ENCODE measurements at regions not wholly inside any gene's neighbourhood (a gene's known extent, or its start where the extent isn't known, plus 50 kb on each side); places are given as distances from the start of the nearest gene placed in this dataset.
A peak's percentile ranks its signal among the peaks of the same experiment; 100 is the strongest.

DNA sequence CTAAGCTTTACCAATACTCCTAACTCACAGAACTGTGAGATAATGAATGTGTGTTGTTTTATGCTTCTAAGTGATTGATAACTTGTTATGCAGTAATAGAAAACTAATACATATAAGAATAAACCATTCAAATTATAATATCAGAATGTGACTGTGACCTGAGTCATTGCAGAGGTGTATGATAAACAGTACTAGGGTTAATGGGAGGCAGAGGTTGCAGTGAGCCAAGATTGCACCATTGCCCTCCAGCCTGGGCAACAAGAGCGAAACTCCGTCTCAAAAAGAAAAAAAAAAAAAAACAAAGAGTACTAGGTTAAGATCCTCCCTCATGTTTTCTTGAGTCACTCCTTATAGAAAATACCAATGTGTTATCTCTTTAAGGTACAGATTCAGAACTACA, 950.3 kb downstream of the SORCS1 start:
- DNase-seq (ENCODE audit: low read depth), result no peak
- no peak overlapping the region for H3K4me3 ChIP-seq (ENCODE audit: low read depth, low read length)
- TF ChIP-seq, protein P1, sequence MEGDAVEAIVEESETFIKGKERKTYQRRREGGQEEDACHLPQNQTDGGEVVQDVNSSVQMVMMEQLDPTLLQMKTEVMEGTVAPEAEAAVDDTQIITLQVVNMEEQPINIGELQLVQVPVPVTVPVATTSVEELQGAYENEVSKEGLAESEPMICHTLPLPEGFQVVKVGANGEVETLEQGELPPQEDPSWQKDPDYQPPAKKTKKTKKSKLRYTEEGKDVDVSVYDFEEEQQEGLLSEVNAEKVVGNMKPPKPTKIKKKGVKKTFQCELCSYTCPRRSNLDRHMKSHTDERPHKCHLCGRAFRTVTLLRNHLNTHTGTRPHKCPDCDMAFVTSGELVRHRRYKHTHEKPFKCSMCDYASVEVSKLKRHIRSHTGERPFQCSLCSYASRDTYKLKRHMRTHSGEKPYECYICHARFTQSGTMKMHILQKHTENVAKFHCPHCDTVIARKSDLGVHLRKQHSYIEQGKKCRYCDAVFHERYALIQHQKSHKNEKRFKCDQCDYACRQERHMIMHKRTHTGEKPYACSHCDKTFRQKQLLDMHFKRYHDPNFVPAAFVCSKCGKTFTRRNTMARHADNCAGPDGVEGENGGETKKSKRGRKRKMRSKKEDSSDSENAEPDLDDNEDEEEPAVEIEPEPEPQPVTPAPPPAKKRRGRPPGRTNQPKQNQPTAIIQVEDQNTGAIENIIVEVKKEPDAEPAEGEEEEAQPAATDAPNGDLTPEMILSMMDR (IDR thresholded peaks at IDR 0.05; ENCODE audit: control insufficient read depth, extremely low read depth, insufficient read depth), result no peak

DNA sequence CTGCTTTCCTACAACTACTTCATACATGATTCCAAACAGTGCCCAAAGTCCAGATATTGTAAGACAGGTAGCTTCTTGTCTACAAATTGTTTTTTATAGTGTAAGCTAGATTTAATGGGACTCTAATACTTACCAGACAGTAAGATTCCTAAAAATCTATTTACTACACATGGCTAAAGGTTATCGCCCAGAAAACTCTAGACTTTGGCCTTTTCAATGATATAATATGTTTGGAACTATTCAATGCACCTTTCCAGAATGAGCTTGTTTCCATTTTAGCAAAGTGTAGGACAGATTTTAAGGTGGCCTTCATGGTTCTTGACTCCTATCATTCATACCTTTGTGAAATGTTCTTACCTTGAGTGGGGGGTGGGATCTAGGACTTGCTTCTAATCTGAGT, 951.0 kb downstream of the SORCS1 start:
- TF ChIP-seq, protein P1 (IDR thresholded peaks at IDR 0.05; ENCODE audit: control insufficient read depth, extremely low read depth, insufficient read depth), result no peak
- no peak overlapping the region for H3K4me3 ChIP-seq (ENCODE audit: low read depth, low read length)

DNA sequence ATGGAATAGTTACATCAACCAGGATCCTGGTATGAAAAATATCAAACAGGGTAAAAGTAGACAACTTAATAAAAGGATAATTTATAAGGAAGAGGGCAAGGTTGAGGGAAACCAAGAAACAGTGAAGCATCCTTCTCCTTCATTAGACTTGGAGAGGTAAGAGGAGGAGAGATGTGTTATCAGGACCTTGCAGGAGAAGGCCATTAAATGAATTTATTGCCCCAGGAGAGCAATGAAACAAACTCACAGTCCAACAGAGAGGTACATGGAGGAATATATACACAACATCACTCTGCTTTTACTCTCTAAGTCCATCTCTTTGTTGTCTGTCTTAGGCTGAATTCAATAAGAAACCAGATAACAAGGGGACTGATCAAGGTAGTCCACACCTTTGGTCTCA, 966.2 kb downstream of the SORCS1 start:
- no peak for DNase-seq (ENCODE audit: low read depth)
- H3K4me3 ChIP-seq (ENCODE audit: low read depth, low read length), result no peak overlapping the region
- TF ChIP-seq, protein P1 (IDR thresholded peaks at IDR 0.05; ENCODE audit: control insufficient read depth, extremely low read depth, insufficient read depth), result no peak

More for the DNA sequence above, 951.0 kb downstream of the SORCS1 start:
- no peak for DNase-seq (ENCODE audit: low read depth)

DNA sequence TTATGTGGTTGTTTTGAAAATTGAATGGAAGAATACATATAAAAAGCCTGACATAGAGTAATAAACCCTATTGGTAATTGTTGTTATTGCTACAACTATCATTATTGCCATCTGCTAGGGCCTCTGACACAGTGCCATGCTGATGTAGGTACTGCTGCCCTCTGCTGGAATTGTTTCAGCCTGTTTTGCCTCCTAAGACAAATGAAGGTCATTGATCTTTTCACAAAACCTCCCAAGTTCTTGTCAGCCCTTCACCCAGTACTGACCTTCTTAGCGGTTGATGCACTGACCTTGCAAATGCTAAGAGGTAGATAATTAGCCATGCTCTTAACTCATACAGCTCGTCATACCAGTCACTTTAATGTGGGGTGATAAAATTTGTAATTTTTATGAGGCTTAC, 975.2 kb downstream of the SORCS1 start:
- TF ChIP-seq, protein P1 (IDR thresholded peaks at IDR 0.05; ENCODE audit: control insufficient read depth, extremely low read depth, insufficient read depth), result peak; percentile 85
- peak; percentile 31 for DNase-seq (ENCODE audit: low read depth)
- H3K4me3 ChIP-seq (ENCODE audit: low read depth, low read length), result no peak overlapping the region

DNA sequence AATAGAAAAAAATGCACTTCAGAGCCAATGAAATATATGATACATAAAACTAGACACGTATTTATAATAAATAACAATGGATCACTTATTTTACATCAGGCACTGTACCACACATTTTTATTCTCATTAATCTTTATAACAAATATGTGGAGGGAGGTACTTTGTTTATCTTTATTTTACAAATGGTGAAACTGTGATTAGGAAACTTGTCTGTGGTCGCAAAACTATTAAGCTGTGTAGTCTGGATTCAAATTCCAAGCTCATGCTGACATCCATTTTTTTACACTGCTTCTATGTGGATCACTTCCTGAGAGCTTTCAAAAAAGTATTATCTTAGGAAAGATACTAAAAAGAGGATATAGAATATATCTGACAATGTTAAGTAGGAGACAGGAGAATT, 978.6 kb downstream of the SORCS1 start:
- TF ChIP-seq, protein P1 (IDR thresholded peaks at IDR 0.05; ENCODE audit: control insufficient read depth, extremely low read depth, insufficient read depth), result no peak
- H3K4me3 ChIP-seq (ENCODE audit: low read depth, low read length), result no peak overlapping the region
- DNase-seq (ENCODE audit: low read depth), result no peak

DNA sequence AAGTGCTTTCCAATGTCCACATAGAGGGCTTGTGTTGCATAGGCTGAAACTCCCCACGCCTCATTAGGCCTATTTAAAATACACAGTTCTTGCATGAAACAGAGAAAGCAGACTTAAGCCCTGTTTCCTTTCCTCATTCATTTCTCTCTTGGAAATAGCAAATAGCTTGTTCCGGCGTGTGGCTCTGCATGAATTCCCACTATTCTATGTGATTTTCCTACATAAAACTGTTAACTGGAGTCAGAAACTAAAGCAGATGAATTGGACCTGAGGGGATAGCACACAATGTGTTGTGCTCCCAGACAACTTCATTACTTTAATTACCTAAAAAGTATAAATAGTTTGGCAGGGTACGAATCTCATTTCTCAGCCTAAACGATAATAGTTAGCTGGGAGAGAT, 981.5 kb downstream of the SORCS1 start:
- H3K4me3 ChIP-seq (ENCODE audit: low read depth, low read length), result no peak overlapping the region
- no peak for DNase-seq (ENCODE audit: low read depth)
- TF ChIP-seq, protein P1 (IDR thresholded peaks at IDR 0.05; ENCODE audit: control insufficient read depth, extremely low read depth, insufficient read depth), result no peak

DNA sequence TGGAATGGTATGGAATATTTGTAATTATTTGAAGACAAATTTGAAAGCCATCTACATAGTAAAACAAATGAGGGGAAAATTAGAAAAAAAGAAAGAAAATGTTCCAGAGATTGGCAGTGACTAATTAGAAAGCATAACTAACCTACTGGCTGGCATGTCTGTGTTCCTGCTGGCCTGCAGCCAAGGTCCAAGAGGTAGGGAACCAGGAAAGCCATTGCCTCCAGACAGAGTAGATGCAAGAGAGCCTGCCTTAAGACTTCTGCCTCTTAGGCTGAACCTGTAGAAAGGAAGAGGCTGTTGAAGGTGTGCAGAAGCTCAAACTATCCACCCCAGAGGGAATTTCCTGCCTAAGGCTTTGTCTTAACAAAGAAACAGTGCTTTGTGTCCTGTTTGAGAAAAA, 982.0 kb downstream of the SORCS1 start:
- TF ChIP-seq, protein P1 (IDR thresholded peaks at IDR 0.05; ENCODE audit: control insufficient read depth, extremely low read depth, insufficient read depth), result no peak
- no peak for DNase-seq (ENCODE audit: low read depth)
- H3K4me3 ChIP-seq (ENCODE audit: low read depth, low read length), result no peak overlapping the region

Data from LNCaP clone FGC (cell line).